22Rv1 (cell line): ENCODE measurements at regions not wholly inside any gene's neighbourhood (a gene's known extent, or its start where the extent isn't known, plus 50 kb on each side); places are given as distances from the start of the nearest gene placed in this dataset.

ENCODE experiments used
- ZFX ChIP-seq: fragments of 450-650 bp; IDR thresholded peaks from 2 replicates; pipeline ENCODE4 v1.6.1; 2017; ENCODE audit warnings: antibody characterized with exemption, borderline replicate concordance
- TF ChIP-seq, protein P1 (sequence below): fragments of 450-650 bp; IDR thresholded peaks from 2 replicates; pipeline ENCODE4 v1.5.1; 2017; ENCODE audit warnings: mild to moderate bottlenecking

DNA sequence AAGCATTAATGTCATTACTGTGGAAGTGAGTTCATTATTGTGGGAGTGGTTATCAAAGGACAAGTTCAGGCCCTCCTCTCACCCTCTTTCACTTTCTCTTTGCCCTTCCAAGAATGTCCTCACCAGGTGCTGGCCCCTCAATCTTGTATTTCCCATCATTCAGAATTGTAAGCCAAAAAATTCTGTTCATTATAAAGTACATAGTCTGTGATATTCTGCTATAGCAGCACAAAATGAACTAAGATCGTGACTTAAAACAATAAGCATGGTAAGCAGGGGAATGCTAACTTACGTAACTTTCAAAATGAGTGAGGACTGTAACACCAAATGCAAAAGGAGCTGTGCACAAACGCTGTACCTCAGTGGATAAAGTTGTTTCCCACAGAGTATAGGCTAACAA is 515.7 kb upstream of the BTBD3 start:
- TF ChIP-seq, protein P1, sequence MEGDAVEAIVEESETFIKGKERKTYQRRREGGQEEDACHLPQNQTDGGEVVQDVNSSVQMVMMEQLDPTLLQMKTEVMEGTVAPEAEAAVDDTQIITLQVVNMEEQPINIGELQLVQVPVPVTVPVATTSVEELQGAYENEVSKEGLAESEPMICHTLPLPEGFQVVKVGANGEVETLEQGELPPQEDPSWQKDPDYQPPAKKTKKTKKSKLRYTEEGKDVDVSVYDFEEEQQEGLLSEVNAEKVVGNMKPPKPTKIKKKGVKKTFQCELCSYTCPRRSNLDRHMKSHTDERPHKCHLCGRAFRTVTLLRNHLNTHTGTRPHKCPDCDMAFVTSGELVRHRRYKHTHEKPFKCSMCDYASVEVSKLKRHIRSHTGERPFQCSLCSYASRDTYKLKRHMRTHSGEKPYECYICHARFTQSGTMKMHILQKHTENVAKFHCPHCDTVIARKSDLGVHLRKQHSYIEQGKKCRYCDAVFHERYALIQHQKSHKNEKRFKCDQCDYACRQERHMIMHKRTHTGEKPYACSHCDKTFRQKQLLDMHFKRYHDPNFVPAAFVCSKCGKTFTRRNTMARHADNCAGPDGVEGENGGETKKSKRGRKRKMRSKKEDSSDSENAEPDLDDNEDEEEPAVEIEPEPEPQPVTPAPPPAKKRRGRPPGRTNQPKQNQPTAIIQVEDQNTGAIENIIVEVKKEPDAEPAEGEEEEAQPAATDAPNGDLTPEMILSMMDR = no peak
- no peak for TF ChIP-seq ZFX
